ENCODE measurements at regions not wholly inside any gene's neighbourhood (a gene's known extent, or its start where the extent isn't known, plus 50 kb on each side); places are given as distances from the start of the nearest gene placed in this dataset.

DNA sequence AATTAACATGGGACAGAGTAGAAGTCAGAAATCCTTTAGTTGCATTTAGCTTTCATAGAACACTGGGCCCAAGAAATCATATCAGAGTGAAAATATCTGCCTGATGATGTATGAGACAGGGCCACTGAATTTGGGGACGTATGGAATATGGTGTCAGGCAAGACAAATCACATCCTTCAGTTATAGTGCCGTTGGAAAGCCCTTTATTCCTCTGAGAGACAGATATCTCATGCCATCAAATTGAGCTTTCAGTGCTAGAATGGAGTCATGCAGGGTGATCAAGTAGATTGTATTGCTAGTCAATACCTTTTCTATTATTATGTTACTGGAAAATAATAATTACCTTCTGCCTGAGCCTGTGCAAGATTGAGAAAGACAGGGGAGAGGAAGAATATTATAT lies 398.2 kb upstream of the RARB start:
- H2BK20ac ChIP-seq (ENCODE audit: low read length): no peak overlapping the region
- no peak overlapping the region for H2AK5ac ChIP-seq (ENCODE audit: low read depth, low read length)
- no peak overlapping the region for H2AFZ ChIP-seq (ENCODE audit: low read length)
- POLR2A ChIA-PET (ENCODE audit: partially characterized antibody): no interaction called here
- 65% methylated on average over 2 of the region's 2 CpGs; no CpG with 5 or more reads in 1 of the 2 experiments for WGBS, 2 experiments (ENCODE audit: extremely low coverage in 1 of 2, insufficient coverage in 1 of 2, insufficient read length in 1 of 2, insufficient replicate concordance in 2 of 2, low coverage in 1 of 2, low lambda C conversion rate in 2 of 2, missing lambda C conversion rate in 1 of 2)
- no peak overlapping the region for H4K8ac ChIP-seq (ENCODE audit: extremely low read depth, insufficient read depth, low read length)
- no peak overlapping the region for H3K4me2 ChIP-seq (ENCODE audit: insufficient read depth in 1 of 2, low read depth in 2 of 2, low read length in 2 of 2)
- H4K91ac ChIP-seq (replicated peaks; ENCODE audit: insufficient read length, low read length): no peak overlapping the region
- H3K4ac ChIP-seq (replicated peaks; ENCODE audit: insufficient read length, low read depth, low read length): no peak overlapping the region
- no peak overlapping the region for H3K4me3 ChIP-seq (ENCODE audit: extremely low read depth in 1 of 4, insufficient read depth in 2 of 4, low read depth in 3 of 4, low read length in 4 of 4)
- no peak for DNase-seq (ENCODE audit: low read depth in 1 of 2, low spot score in 2 of 2)
- H2BK120ac ChIP-seq (replicated peaks; ENCODE audit: low read depth, low read length): no peak overlapping the region
- H3K27me3 ChIP-seq (replicated peaks in 1 of 4; ENCODE audit: control insufficient read depth in 3 of 4, extremely low read depth in 1 of 4, insufficient read depth in 3 of 4, low read length in 3 of 4): peaks cover 0 to 1% (median 0%) of the 10 kb centered on the region in 4 experiments; a peak in 1 of 7 replicates
- no peak overlapping the region for H3K9ac ChIP-seq (replicated peaks in 1 of 4; ENCODE audit: extremely low read depth in 1 of 4, low read depth in 3 of 4, low read length in 3 of 4)
- H3K27ac ChIP-seq (ENCODE audit: low read depth, low read length): no peak overlapping the region
- H3K18ac ChIP-seq (ENCODE audit: extremely low read depth, low read length): no peak overlapping the region
- no peaks in the 10 kb centered on the region for H3K36me3 ChIP-seq (ENCODE audit: control insufficient read depth in 2 of 4, insufficient read depth in 4 of 4, low read length in 3 of 4)
- H3K56ac ChIP-seq (replicated peaks; ENCODE audit: insufficient read length, low read depth, low read length): no peak overlapping the region
- H3K23ac ChIP-seq (ENCODE audit: insufficient read length): no peak overlapping the region
- no peak overlapping the region for H2BK5ac ChIP-seq (ENCODE audit: low read depth, low read length)
- no peak overlapping the region for H2BK15ac ChIP-seq (ENCODE audit: low read length)
- H3K9me3 ChIP-seq (ENCODE audit: insufficient read depth in 2 of 2, low read depth in 1 of 2, low read length in 1 of 2): no peaks in the 10 kb centered on the region
- CTCF ChIA-PET (ENCODE audit: partially characterized antibody): interaction anchor here (1.3 to 2.4 kb wide), 2 partner anchors 8 to 16 kb away, joined by 6 to 9 read pairs; no protein-coding TSS in a partner anchor
- H3K79me1 ChIP-seq (ENCODE audit: low read depth, low read length): no peaks in the 10 kb centered on the region
- H3K4me1 ChIP-seq (replicated peaks in 1 of 4; ENCODE audit: control insufficient read depth in 3 of 4, insufficient read depth in 4 of 4, low read length in 3 of 4): no peaks in the 10 kb centered on the region
- H3K23me2 ChIP-seq (ENCODE audit: low read depth, low read length): no peaks in the 10 kb centered on the region
- H2BK12ac ChIP-seq (ENCODE audit: low read depth, low read length): no peak overlapping the region
- H3K14ac ChIP-seq (ENCODE audit: insufficient read length): no peak overlapping the region
- FAIRE-seq: no peak
- no peaks in the 10 kb centered on the region for H3K79me2 ChIP-seq (ENCODE audit: control insufficient read depth in 1 of 2, insufficient read depth in 2 of 2, low read length in 2 of 2)
- TF ChIP-seq KDM1A (IDR thresholded peaks at IDR 0.05; ENCODE audit: borderline replicate concordance, low read length) (no peak), RXRA (IDR thresholded peaks at IDR 0.05; ENCODE audit: insufficient read depth, low read depth, low read length) (no peak), EZH2 (IDR thresholded peaks at IDR 0.05; ENCODE audit: low read depth, low read length, severe bottlenecking) (no peak), TBP (IDR thresholded peaks at IDR 0.05; ENCODE audit: low read depth, low read length) (no peak), CBX8 (IDR thresholded peaks at IDR 0.05; ENCODE audit: borderline replicate concordance, low read depth, low read length) (no peak), SP2 (IDR thresholded peaks at IDR 0.05; ENCODE audit: low read length) (no peak)
- H4K20me1 ChIP-seq (replicated peaks in 1 of 2; ENCODE audit: control insufficient read depth in 1 of 2, insufficient read depth in 2 of 2, low read length in 2 of 2): no peaks in the 10 kb centered on the region
- H4K5ac ChIP-seq (ENCODE audit: insufficient read length, low read depth, low read length): no peak overlapping the region

Data from H1 (cell line).